ENCODE measurements at regions not wholly inside any gene's neighbourhood (a gene's known extent, or its start where the extent isn't known, plus 50 kb on each side); places are given as distances from the start of the nearest gene placed in this dataset.

DNA sequence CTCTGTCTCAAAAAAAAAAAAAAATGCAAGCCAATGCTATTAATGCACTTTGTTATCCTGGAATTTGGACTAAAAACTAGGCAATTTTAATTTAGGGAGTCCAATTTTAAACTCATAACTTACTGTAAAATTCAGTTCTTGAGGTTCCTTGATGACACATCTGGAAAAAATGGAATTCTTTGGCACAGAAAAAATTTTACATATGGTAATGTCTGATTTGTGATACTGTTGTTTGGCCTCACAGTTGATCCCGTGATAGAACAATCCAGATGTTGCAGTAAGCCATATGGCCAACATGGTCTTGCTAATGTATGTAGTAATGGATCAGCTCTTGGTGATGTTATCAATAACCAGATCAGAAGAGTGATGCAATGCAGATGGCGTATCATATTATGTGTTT is 1089.8 kb downstream of the FLRT2 start:
- no peak for TF ChIP-seq CTCF (IDR thresholded peaks at IDR 0.05; ENCODE audit: insufficient read depth, low read depth, low read length)
- TF ChIP-seq EZH2 (IDR thresholded peaks at IDR 0.05; ENCODE audit: insufficient read depth, low read length) = no peak
